Keratinocyte (primary cell): ENCODE measurements at regions not wholly inside any gene's neighbourhood (a gene's known extent, or its start where the extent isn't known, plus 50 kb on each side); places are given as distances from the start of the nearest gene placed in this dataset.

Source experiments
- CTCF ChIP-seq, 3 experiments: IDR thresholded peaks in 1 of 3; conservative IDR thresholded peaks in 1 of 3; optimal IDR thresholded peaks in 1 of 3; 2 replicates in 2 of 3; 3 replicates in 1 of 3; pipeline versions ENCODE3 to v1.5.1; 2011; ENCODE audit warnings: low read length in 3 of 3, mild to moderate bottlenecking in 3 of 3, moderate library complexity in 2 of 3, control low read depth in 1 of 3, inconsistent platforms in 1 of 3; ENCODE audit not compliant: insufficient read depth in 2 of 3; ENCODE audit errors: extremely low read depth in 1 of 3
- EZH2 ChIP-seq: IDR thresholded peaks from one replicate; pipeline ENCODE4 v1.6.1; 2012; ENCODE audit warnings: inconsistent platforms, mild to moderate bottlenecking, low read length, moderate library complexity

GRCh38 chr4:59823311-59823710 lies 1376.8 kb upstream of the ADGRL3 start:
- TF ChIP-seq EZH2: no peak
- no peak for TF ChIP-seq CTCF (optimal IDR thresholded peaks at IDR 0.05 in 1 of 3, IDR thresholded peaks at IDR 0.05 in 1 of 3, conservative IDR thresholded peaks at IDR 0.05 in 1 of 3; ENCODE audit: extremely low read depth in 1 of 3, insufficient read depth in 2 of 3, low read length in 3 of 3)
